ENCODE measurements at regions not wholly inside any gene's neighbourhood (a gene's known extent, or its start where the extent isn't known, plus 50 kb on each side); places are given as distances from the start of the nearest gene placed in this dataset.

DNA sequence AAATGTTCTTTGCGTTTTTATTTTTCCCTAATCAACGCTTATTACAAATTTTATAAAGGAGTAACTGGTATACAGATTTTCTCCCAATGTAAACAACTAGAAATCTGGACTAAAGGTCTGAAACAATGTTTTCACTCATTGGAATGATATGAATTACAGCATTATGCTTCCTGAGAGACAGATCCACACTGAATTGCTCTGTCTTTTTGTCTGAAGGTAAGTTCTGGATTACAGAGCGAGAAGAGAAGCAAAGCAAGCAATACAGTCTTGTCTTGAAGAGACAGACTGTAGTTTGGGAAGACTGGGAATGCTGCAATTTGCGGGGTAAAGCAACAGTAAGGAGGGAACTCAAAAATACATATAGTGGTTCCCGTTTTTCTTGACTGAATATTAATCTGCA, 262.2 kb upstream of the PABPC4L start:
- DNase-seq = no peak

DNA sequence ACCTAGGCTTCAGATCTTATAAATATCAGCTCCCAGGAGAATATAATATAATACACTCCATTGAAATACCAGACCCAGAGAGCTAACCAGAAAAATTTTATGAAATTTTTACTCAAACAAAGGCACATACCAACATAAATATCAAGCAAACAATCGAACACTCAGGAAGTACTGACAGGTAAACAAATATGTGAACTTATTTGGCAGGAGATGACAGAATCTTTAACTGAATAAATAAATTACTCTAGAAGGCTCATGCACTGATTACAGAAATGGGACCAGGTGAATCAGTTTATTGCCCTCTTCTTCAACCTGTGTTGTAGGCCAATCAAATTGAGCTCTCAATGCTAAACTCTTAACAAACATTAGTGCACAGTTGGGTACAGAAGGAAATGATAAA, 225.2 kb upstream of the PABPC4L start:
- no peak for DNase-seq

DNA sequence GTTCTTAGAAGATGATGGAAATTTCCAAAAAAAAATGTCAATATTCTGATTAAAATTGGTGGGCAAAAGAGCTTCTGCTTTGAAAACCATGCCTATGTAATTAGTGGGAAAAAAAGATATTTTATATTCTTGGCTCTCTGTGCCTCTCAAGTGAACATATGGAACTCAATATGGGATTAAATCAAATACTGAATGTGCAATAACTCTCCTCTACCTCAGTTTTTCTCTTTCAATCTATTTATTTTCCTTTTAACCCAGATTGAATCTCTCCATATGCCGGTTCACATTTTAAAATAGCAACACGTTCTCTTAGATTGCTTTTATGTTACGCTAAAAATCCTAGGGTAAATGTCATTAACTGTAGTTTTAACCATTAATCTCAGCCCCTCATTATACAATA, 224.2 kb upstream of the PABPC4L start:
- DNase-seq = no peak

DNA sequence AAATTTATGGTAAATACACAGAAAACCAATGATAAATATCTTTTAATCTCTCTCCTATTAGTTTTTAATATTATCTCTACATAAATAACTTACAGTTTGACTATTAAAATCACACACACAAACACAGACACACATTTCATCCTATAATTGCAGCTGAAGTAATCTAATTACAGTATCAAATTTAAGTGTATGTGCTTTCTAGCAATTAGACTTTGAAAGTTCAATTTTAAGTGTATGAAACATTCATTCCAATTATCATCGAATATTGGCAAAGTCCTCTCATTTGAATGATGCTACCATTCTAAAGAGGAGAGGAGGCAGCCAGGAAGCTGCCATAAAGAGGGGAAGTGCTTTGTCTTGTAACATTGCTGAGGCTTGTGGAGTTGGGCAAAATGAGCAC, 221.2 kb upstream of the PABPC4L start:
- no peak for DNase-seq

DNA sequence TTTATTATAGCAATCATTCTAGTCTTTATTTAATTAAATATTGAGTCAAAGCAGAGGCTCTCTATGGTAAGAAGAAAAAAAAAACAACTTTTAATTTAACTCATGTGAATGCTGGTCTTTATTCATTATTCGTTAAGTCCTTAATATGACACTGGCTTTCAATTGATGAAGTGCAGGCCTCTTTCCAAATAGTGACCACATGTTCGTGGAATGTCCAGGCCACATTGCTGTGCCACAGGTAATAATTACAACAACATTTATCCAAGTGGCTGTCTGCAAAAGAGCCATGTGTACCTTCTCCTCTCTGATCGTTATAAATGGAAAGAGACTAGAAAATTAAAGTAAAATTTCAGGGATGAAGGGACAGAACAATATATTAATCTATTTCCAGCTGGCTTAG, 220.1 kb upstream of the PABPC4L start:
- no peak for DNase-seq

DNA sequence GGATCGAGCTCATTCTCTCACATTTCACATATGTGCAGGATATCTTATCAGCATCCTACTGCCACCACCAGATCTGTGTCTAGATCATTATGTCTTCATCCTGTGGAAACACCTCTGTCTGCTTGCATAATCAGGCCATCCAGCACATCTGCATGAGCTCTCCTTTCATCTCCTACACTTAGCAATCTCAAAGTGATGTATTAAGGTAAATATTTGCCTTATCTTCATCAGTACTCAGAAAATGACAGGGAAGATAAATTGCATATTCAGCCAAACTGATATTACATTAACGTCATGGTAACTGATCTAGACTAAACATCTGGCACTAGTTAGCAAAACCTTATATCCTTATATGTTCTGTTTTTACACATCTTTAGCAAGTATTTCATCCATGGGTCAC, 207.3 kb upstream of the PABPC4L start:
- DNase-seq = no peak

DNA sequence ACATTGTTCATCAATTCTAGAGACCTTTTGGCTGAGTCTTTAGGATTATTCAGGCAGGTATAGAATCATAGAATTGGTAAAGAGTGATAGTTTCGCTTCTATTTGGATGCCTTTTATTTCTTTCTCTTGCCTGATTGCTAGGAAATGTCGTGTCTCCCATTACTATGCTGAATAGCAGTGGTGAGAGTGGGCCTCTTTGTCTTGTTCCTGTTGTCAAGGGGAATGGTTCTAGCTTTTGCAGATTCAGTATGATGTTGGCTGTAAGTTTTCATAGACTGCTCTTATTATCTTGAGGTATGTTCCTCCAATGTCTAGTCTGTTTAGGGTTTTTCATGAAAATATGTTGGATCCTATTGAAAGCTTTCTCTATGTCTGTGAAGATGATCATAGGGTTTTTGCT, 200.2 kb upstream of the PABPC4L start:
- no peak for DNase-seq

DNA sequence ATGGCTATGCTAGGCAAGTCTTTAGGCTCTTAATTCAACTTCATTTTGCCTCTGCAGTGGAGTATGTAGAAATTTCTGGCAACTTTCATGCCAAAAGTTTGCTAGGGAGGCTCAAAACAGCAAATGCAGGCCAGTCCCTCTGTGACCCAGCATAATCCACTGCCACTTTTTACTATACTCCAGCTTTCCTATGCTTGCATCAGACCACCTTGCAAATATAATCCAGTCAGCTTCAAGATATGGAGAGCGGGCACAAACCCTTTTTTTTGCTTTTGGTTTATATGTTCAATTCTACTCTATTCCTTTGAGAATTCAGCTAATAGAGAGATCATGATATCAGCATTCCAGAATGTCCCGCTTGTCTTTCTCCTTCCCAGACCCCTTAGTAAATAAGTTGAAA, 192.0 kb upstream of the PABPC4L start:
- no peak for DNase-seq

DNA sequence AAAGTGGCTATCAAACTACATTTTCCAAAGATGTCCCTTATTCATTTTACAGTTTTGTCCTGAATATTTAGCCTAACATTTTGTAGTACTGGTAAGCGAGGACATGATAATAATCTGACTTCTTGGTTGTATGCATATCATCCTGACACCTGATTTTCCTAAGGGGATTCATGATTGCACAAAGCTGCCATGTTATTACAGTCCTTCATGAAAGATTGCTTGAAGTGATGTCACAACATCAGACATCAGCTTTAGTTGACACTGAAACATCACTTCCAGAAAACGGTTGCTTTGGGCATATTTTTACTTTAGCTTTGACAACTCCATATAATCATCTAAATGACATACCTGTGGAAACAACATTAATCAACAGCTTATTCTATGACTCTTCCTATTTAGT, 188.7 kb upstream of the PABPC4L start:
- DNase-seq = no peak

DNA sequence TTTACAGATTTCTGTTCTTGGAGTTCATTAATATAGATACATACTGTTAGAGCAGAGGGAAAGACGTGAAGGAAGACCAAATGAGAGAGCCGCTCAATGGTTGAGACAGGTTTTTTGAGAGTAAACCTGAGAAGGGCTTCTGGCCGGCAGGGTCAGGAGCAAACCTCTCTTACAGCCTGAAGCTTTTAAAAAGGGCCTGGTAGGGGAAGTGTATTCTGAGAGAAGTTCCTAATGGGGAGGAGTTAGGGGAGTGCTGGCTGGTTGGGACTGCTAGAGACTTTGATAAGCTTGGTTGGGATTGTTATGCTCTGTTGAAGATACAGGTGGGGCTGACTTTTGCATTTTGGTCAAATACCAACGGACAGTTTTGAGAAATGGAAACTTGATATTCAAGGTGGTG, 186.8 kb upstream of the PABPC4L start:
- no peak for DNase-seq

DNA sequence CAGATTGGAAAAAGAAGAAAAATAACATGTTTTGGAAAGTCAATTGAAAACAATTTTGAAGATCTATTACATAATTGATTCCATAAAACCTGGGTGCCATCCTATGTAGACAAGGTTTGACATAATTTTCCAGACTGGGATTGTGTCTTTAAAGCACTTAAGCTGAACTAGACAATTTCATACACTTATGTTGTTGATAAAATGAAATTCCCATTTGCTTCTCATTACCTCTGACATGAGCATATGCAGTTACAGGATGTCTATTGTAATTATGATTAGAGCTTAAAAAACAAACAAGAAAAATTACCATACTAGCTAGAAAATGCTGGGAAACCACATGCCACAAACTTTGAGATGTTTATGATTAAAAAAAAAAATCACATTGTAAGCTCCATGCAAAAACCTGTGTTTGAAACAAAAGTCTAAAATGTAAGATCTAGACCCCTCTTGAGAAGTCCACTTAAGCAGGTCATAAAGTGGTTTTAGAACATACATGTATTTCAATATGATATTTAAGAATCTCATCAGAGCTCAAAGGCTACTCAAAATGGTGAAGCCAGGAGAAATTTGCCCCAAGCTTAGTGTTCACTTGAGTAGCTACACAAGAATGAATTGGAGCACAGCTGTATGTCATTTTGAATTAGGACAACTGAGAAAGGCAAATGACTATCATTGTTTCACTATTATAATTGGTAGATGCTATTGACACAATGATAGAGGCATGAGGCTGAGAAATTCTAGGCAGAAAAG, 181.1 kb upstream of the PABPC4L start:
- no peak for DNase-seq

DNA sequence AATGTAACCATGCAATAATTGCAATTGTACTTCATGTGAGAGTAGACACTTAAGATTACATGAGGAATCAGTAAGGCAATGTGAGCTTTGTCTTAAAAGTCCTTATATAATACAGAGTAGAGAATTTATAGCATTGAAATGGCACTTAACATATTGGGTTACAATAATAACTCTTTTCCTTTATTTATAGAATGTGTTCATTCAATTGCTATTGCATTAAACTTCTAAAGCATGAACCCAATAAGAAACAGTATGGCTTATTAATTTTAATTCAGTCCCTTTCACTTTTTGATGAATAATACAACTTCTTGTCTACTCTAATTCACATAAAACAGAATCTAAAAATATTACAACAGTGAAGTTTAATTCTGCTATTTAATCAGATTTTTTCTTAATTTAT, 174.2 kb upstream of the PABPC4L start:
- DNase-seq = no peak

DNA sequence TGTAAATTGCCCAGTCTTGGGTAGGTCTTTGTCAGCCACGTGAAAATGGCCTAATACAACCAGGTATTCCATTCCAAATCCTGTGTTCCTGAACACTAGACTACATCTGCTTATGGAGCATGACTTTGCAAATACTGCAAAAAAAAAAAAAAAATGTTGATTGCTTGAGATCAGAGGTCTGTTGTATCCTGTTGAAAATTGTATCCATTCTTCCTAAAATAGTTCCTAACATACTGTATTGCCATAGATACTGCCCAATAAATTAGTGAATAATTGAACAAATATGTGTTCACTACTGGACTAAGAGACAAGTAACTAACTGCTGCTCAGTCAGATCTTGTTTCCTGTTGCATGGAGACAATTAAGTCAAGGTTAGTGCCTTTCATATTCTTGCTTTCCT, 164.3 kb upstream of the PABPC4L start:
- no peak for DNase-seq

DNA sequence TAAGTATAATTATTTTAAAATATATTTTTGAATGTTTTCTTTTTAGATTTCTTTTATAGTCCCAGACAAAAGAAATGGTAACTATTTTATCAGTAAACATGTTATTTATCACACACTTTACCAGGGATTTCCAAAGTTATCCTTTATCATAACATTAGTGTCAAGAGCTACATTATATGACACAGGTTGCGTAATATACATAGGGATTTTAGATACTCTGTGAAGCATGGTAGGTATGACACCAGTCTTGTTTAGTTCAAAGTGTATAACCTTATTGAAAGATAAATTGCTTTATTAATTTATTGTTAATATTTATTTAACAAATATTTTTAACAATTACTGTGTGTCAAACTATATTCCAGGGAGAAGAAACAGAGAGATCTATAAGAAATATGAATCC, 163.3 kb upstream of the PABPC4L start:
- no peak for DNase-seq

DNA sequence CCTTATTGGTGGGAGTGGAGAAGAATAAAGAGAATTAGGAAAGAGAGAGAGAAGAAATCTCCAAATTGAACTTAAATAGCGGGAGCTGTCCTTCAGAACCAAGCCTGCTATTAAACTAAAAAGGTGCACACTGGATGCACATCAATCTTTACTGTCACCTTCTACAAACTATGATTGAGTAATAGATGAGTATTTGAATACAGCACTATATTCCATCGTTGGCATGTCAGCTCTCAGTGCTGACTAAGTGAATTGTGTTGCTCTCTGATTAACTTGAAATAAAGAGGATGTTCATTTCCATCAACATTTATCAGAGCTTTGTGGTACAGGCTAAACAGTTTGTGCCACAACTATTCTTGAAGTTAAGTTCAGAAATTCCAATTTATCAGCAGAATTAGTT, 143.7 kb upstream of the PABPC4L start:
- no peak for DNase-seq

DNA sequence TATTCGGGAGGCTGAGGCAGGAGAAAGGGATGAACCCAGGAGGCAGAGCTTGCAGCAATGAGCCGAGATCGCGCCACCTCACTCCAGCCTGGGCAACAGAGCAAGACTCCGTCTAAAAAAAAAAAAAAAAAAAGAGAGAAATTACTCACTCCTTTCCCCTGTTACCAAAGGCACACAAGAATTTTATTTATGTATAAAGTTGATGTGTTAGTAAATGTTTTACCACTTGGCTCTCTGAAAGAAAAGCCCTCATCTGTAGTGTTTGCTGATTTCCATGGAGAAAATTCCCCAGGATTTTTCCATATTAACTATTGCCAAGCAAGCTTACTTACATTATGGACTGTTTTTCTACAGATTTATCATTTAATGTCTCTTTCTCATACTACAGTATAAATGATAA, 142.1 kb upstream of the PABPC4L start:
- no peak for DNase-seq

DNA sequence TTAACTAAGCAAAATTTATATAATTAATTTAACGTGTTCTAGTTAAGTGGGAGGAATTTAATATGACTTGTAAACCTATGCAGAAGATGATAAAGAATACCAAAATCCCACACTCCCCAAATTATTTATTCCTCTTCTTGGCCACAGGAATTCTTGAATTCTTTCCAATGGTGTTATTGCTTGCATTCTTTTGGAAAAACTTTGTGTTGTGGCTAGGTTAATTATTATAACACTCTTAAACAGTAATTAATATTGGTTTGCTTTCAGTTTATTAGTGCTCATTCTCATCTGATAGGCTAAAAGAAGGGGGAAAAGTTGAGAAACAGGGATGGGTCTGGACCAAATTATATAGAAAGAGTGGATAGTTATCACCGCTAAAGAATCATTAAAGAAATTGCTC, 141.5 kb upstream of the PABPC4L start:
- DNase-seq = no peak

DNA sequence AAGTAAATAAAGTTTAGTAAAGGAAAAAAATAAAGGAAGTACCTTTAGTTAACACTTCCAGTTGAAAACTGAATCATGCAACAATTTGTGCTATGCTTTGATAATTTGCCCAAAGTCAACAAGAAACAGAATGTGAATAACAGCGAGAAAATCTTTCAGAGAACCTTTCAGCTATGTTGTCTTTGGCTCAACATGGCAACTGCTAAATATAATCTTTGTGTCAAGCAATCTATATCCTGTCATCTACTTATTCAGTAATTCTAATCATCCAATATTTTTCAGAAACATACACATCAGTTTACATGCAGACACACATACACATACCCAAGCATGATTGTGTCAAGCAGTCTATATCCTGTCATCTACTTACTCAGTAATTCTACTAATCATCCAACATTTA, 136.0 kb upstream of the PABPC4L start:
- DNase-seq = no peak

DNA sequence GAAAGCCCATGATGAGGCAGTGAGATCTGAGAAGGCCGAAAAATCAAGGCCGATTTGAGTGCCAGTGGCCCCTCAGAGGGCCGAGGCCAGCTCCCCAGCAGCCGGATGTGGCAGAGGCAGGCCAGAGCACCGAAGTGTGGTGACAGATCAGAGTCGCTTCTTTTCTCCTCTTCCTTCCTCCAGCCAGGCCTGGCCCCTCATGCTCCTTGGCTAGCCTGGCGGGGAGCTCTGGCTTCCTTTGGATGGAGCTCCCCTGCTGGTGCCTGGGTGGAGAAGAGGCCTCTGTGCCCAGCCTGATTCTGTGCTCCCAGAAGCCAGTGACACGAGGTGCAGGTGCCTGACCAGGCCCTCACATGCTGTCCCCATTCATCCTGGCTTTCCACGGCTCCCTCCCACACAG, 127.2 kb upstream of the PABPC4L start:
- DNase-seq = no peak

DNA sequence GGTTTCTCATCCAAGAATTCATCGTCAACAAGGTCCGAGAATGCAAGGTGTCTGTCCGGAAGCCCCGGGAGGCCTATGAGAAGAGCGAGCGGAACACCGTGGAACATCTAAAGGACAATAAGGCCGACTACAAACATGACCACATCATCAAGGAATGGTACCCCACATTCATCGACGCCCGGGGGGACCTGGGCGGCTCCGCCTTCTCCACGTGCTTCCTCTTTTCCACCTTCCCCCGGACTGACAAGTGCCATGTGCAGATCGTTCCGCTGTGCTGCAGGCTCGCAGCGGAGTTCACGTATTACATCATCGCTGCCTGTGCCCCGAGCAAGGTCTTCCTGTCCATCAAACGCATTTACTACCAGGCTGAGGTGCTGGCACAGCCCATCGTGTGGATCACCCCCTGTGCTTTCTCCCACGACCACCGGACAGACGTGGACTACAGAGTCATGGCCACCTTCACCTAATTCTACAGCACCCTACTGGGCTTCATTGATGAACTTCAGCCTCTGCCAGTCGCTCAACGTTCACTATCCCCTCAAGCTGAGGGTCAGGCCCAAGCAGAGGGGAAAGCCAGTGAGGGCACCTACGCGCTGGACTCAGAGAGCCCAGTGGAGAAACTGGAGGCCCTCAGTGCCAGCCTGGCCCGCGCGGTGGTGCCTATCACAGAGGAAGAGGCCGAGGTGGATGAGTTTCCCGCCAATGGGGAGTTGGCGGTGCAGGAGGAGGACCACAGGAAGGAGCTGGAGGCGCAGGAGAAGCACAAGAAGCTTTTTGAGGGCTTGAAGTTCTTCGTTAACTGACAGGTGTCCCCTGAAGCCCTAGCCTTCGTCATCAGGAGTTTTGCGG, 125.9 kb upstream of the PABPC4L start:
- no peak for DNase-seq

DNA sequence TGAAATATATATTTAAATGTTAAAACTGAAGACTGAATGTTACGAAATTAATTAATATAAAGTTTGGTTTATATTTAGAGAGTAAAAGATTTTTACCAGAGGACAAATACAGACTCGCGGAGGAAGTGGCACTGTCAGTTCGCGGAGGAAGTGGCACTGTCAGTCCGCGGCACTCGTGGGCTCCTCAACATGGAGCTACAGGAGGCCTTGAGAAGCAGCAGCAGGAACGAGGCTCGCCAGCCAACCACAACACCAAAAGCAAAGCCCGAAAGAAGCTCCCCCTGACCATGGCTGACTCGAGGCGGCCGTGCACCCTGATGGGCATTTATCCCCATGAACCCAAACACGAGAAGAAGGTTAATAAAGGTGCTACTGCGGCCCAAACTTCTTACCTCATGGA, 125.3 kb upstream of the PABPC4L start:
- no peak for DNase-seq

DNA sequence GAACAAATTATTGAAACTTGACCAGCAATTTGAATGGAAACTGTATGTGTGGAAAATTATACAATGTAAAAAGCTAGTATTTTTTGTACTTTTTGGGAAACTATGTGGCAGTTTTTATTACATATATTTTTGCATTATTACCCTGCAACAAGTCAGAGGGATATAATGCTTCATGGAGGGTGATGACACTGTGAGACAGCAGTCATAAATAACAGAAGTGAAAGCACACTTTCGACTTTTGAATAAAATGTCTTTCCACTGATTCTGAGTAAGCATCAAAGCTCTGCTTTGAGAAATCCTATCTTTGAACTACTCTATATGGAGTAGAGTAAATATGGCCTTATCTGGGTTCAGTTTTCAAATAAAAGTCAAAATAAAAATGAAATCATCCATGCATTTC, 122.6 kb upstream of the PABPC4L start:
- no peak for DNase-seq

DNA sequence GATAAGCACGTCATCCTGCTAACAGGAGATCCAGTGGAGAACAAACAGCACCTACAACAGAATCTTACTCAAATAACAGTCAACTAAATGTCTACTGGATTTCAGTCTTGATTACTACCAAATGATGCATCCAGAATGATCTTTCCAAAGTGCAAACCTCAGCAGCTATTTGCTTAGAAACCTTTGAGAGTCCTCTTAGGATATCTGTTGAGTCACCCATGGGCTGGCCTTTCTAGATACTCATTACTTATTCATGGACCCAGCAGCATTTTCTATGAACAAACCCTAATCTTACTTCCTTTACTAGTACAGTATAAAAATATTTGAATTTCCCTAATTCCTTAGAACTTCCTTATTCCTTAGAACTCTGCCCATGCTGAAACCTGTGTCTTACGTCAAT, 118.5 kb upstream of the PABPC4L start:
- no peak for DNase-seq

DNA sequence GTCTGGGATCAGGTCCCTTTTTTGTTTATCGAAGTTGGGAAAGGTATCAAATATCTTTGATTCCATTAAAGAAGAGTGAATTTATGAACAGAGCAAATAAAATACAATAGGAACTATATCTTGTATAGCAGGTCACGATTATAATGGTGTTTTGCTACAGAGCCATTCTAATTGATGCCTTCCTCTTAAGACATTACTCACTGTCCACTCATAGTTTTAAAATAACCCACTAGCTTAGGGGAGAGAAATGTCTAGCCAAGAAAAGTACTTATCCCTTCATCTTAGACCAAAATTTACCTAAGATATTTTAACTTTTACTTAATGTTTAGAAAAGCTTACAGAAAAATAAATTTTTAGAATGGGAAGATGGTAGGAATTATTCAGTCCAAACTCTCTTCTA, 112.0 kb upstream of the PABPC4L start:
- DNase-seq = no peak

DNA sequence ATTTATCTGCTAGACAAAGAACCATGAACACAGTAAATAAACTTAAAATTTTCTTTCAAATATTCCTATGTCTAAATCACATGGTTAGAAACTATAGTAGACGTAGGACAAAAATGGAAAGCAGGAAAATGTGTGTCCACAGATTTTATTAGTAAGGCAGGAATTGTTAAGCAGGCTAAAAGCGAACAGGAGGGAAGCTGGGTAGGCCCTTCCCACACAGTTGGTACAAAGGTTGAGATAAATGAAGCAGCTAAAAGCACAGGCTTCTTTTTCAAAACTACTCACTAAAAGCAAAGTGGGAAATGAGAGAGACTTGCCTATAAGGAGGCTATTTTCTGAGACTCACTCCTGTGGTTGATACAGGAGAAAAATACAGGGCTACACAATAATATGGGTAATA, 108.1 kb upstream of the PABPC4L start:
- no peak for DNase-seq
